ENCODE measurements at regions not wholly inside any gene's neighbourhood (a gene's known extent, or its start where the extent isn't known, plus 50 kb on each side); places are given as distances from the start of the nearest gene placed in this dataset.

GRCh38 chr4:149980941-149981340 is 97.3 kb upstream of the DCLK2 start (continued):
- TF ChIP-seq ZNF780A (CRISPR knock-in tag; IDR thresholded peaks at IDR 0.05) (no peak), ZNF512 (tag; IDR thresholded peaks at IDR 0.05) (no peak), XRCC5 (IDR thresholded peaks at IDR 0.05; ENCODE audit: low read depth, low read length) (no peak)

- DNase-seq (ENCODE audit: extremely low read depth in 1 of 4, low spot score in 3 of 4) (no peak), ATAC-seq (no peak), FAIRE-seq (no peak)
- H4K20me1 ChIP-seq (replicated peaks; ENCODE audit: control insufficient read depth, insufficient read depth, low read length) = no peaks in the 10 kb centered on the region
- no peaks in the 10 kb centered on the region for H3K36me3 ChIP-seq (ENCODE audit: control insufficient read depth, insufficient read depth, low read length)
- intact Hi-C loops (cut with micrococcal nuclease) (no loop called here), in situ Hi-C loops (cut with MboI) (loop anchor here (25.0 kb wide), 1 partner anchor 229 kb away; no protein-coding TSS in a partner anchor)
- H3K27ac ChIP-seq (ENCODE audit: extremely low read depth, low read depth, low read length) = no peak overlapping the region
- WGBS (ENCODE audit: insufficient coverage, low coverage, missing lambda C conversion rate) = 15% methylated on average over 2 of the region's 2 CpGs
- H3K4me3 ChIP-seq = no peak overlapping the region
- no peaks in the 10 kb centered on the region for H3K27me3 ChIP-seq (ENCODE audit: control insufficient read depth in 2 of 2, insufficient read depth in 2 of 2, low read length in 2 of 2)
- H3K4me2 ChIP-seq (ENCODE audit: insufficient read depth, low read length) = no peak overlapping the region
- BruUV-seq (replicated peaks) = no TSS peak
- no peaks in the 10 kb centered on the region for H3K9me3 ChIP-seq (replicated peaks; ENCODE audit: control insufficient read depth, insufficient read depth, low read depth, low read length)
- H3K9ac ChIP-seq (ENCODE audit: insufficient read depth in 1 of 2, low read depth in 2 of 2, low read length in 2 of 2) = no peak overlapping the region
- no peaks in the 10 kb centered on the region for H3K79me2 ChIP-seq (ENCODE audit: control insufficient read depth, insufficient read depth, low read length)
- ChIA-PET POLR2A (no interaction called here), CTCF (ENCODE audit: low intra/inter-chr PET ratio) (no interaction called here)
- TF ChIP-seq NCOA1 (IDR thresholded peaks at IDR 0.05; ENCODE audit: low read depth) = no peak
- TF ChIP-seq ESRRB (CRISPR knock-in tag; IDR thresholded peaks at IDR 0.05; ENCODE audit: borderline replicate concordance) = no peak
- no peak for TF ChIP-seq ZNF699 (CRISPR knock-in tag; IDR thresholded peaks at IDR 0.05; ENCODE audit: insufficient replicate concordance)
- no peak for TF ChIP-seq ZNF175 (CRISPR knock-in tag; IDR thresholded peaks at IDR 0.05; ENCODE audit: low read depth)
- TF ChIP-seq CEBPZ (IDR thresholded peaks at IDR 0.05; ENCODE audit: borderline replicate concordance, low read depth, low read length) = no peak
- no peak for TF ChIP-seq TAF7 (tag; IDR thresholded peaks at IDR 0.05)
- no peak for TF ChIP-seq RUNX1 (IDR thresholded peaks at IDR 0.05; ENCODE audit: low read depth)
- TF ChIP-seq ZBTB34 (CRISPR knock-in tag; IDR thresholded peaks at IDR 0.05) = no peak
- no peak for TF ChIP-seq RBM15 (IDR thresholded peaks at IDR 0.05; ENCODE audit: insufficient read depth, low read length)
- no peaks in the 10 kb centered on the region for H3K9me1 ChIP-seq (ENCODE audit: control insufficient read depth, insufficient read depth, low read length)
- no peaks in the 10 kb centered on the region; a peak in 1 of 5 replicates for H3K4me1 ChIP-seq (replicated peaks in 1 of 2; ENCODE audit: control insufficient read depth in 2 of 2, insufficient read depth in 2 of 2, low read length in 2 of 2)
- H2AFZ ChIP-seq (ENCODE audit: low read depth, low read length) = no peak overlapping the region
Observed at GRCh38 chr4:149983401-149983800, 94.8 kb upstream of the DCLK2 start.

All from K562 (cell line).